ENCODE measurements at regions not wholly inside any gene's neighbourhood (a gene's known extent, or its start where the extent isn't known, plus 50 kb on each side); places are given as distances from the start of the nearest gene placed in this dataset.

GRCh38 chr2:185130685-185131084 is 532.4 kb downstream of the ZNF804A start:
- Mint-ChIP-seq H3K27ac (no peak overlapping the region), H3K36me3 (no peaks in the 10 kb centered on the region), H3K9me3 (peaks cover 9% of the 10 kb centered on the region), H3K27me3 (no peaks in the 10 kb centered on the region), H3K4me3 (no peak overlapping the region), H3K4me1 (no peaks in the 10 kb centered on the region)
- DNase-seq, result no peak

- H3K27ac Mint-ChIP-seq, result no peak overlapping the region
- no peaks in the 10 kb centered on the region for H3K27me3 Mint-ChIP-seq
- H3K9me3 Mint-ChIP-seq, result peaks cover 7% of the 10 kb centered on the region
- DNase-seq, result no peak
- no peak overlapping the region for H3K4me3 Mint-ChIP-seq
- H3K36me3 Mint-ChIP-seq, result no peaks in the 10 kb centered on the region
- no peaks in the 10 kb centered on the region for H3K4me1 Mint-ChIP-seq
These were observed 534.2 kb downstream of the ZNF804A start for GRCh38 chr2:185132501-185133041.

GRCh38 chr2:185137700-185138099 is 539.4 kb downstream of the ZNF804A start:
- Mint-ChIP-seq H3K36me3 (no peaks in the 10 kb centered on the region), H3K4me1 (no peaks in the 10 kb centered on the region), H3K9me3 (peaks cover 7% of the 10 kb centered on the region), H3K4me3 (no peak overlapping the region), H3K27ac (no peak overlapping the region), H3K27me3 (no peaks in the 10 kb centered on the region)
- DNase-seq, result no peak

GRCh38 chr2:185142677-185143076 is 544.3 kb downstream of the ZNF804A start:
- H3K4me3 Mint-ChIP-seq, result no peak overlapping the region
- no peaks in the 10 kb centered on the region for H3K27me3 Mint-ChIP-seq
- no peak overlapping the region for H3K27ac Mint-ChIP-seq
- no peak for DNase-seq
- H3K4me1 Mint-ChIP-seq, result no peaks in the 10 kb centered on the region
- H3K9me3 Mint-ChIP-seq, result peaks cover 3% of the 10 kb centered on the region
- H3K36me3 Mint-ChIP-seq, result no peaks in the 10 kb centered on the region

- Mint-ChIP-seq H3K27ac (no peak overlapping the region), H3K27me3 (no peaks in the 10 kb centered on the region), H3K9me3 (peaks cover 3% of the 10 kb centered on the region), H3K4me3 (no peak overlapping the region), H3K36me3 (no peaks in the 10 kb centered on the region), H3K4me1 (no peaks in the 10 kb centered on the region)
- DNase-seq, result no peak
These were observed 546.0 kb downstream of the ZNF804A start for GRCh38 chr2:185144159-185144919.

GRCh38 chr2:185145316-185146121 is 547.2 kb downstream of the ZNF804A start:
- H3K4me3 Mint-ChIP-seq, result no peak overlapping the region
- H3K9me3 Mint-ChIP-seq, result peaks cover 3% of the 10 kb centered on the region
- DNase-seq, result no peak
- no peaks in the 10 kb centered on the region for H3K27me3 Mint-ChIP-seq
- no peak overlapping the region for H3K27ac Mint-ChIP-seq
- no peaks in the 10 kb centered on the region for H3K36me3 Mint-ChIP-seq
- H3K4me1 Mint-ChIP-seq, result no peaks in the 10 kb centered on the region

- Mint-ChIP-seq H3K36me3 (no peaks in the 10 kb centered on the region), H3K27ac (no peak overlapping the region), H3K27me3 (no peaks in the 10 kb centered on the region), H3K9me3 (no peaks in the 10 kb centered on the region), H3K4me1 (no peaks in the 10 kb centered on the region), H3K4me3 (no peak overlapping the region)
- no peak for DNase-seq
These were observed 549.0 kb downstream of the ZNF804A start for GRCh38 chr2:185147361-185147760.

GRCh38 chr2:185152186-185152585 is 553.9 kb downstream of the ZNF804A start:
- Mint-ChIP-seq H3K27ac (no peak overlapping the region), H3K4me3 (no peak overlapping the region)

GRCh38 chr2:185161701-185162100 is 563.4 kb downstream of the ZNF804A start:
- Mint-ChIP-seq H3K36me3 (no peaks in the 10 kb centered on the region), H3K27ac (no peak overlapping the region), H3K27me3 (no peaks in the 10 kb centered on the region), H3K9me3 (peaks cover under 1% of the 10 kb centered on the region), H3K4me1 (no peaks in the 10 kb centered on the region), H3K4me3 (no peak overlapping the region)
- no peak for DNase-seq

More at GRCh38 chr2:185152186-185152585, 553.9 kb downstream of the ZNF804A start:
- peaks cover 2% of the 10 kb centered on the region for H3K9me3 Mint-ChIP-seq
- no peaks in the 10 kb centered on the region for H3K36me3 Mint-ChIP-seq
- no peaks in the 10 kb centered on the region for H3K4me1 Mint-ChIP-seq
- no peaks in the 10 kb centered on the region for H3K27me3 Mint-ChIP-seq
- no peak for DNase-seq

GRCh38 chr2:185174353-185174752 is 564.3 kb upstream of the FSIP2 start:
- no peak overlapping the region for H3K4me3 Mint-ChIP-seq
- H3K27ac Mint-ChIP-seq, result no peak overlapping the region
- H3K36me3 Mint-ChIP-seq, result no peaks in the 10 kb centered on the region
- no peaks in the 10 kb centered on the region for H3K27me3 Mint-ChIP-seq
- DNase-seq, result no peak
- no peaks in the 10 kb centered on the region for H3K4me1 Mint-ChIP-seq
- no peaks in the 10 kb centered on the region for H3K9me3 Mint-ChIP-seq

- H3K27me3 Mint-ChIP-seq, result no peaks in the 10 kb centered on the region
- no peak overlapping the region for H3K4me3 Mint-ChIP-seq
- no peaks in the 10 kb centered on the region for H3K4me1 Mint-ChIP-seq
- H3K27ac Mint-ChIP-seq, result no peak overlapping the region
- no peaks in the 10 kb centered on the region for H3K36me3 Mint-ChIP-seq
- H3K9me3 Mint-ChIP-seq, result no peaks in the 10 kb centered on the region
- no peak for DNase-seq
These were observed 558.9 kb upstream of the FSIP2 start for GRCh38 chr2:185179743-185180142.

GRCh38 chr2:185181901-185182300 is 556.7 kb upstream of the FSIP2 start:
- no peak overlapping the region for H3K27ac Mint-ChIP-seq

GRCh38 chr2:185185044-185185443 is 553.6 kb upstream of the FSIP2 start:
- H3K36me3 Mint-ChIP-seq, result no peaks in the 10 kb centered on the region
- H3K4me1 Mint-ChIP-seq, result no peaks in the 10 kb centered on the region
- no peaks in the 10 kb centered on the region for H3K9me3 Mint-ChIP-seq
- no peak overlapping the region for H3K4me3 Mint-ChIP-seq
- H3K27me3 Mint-ChIP-seq, result no peaks in the 10 kb centered on the region
- no peak for DNase-seq
- H3K27ac Mint-ChIP-seq, result no peak overlapping the region

More at GRCh38 chr2:185181901-185182300, 556.7 kb upstream of the FSIP2 start:
- no peak overlapping the region for H3K4me3 Mint-ChIP-seq
- H3K9me3 Mint-ChIP-seq, result no peaks in the 10 kb centered on the region
- no peaks in the 10 kb centered on the region for H3K27me3 Mint-ChIP-seq
- no peaks in the 10 kb centered on the region for H3K36me3 Mint-ChIP-seq
- no peak for DNase-seq
- H3K4me1 Mint-ChIP-seq, result no peaks in the 10 kb centered on the region

GRCh38 chr2:185187421-185187820 is 551.2 kb upstream of the FSIP2 start:
- Mint-ChIP-seq H3K36me3 (no peaks in the 10 kb centered on the region), H3K4me1 (no peaks in the 10 kb centered on the region), H3K27ac (no peak overlapping the region), H3K4me3 (no peak overlapping the region), H3K27me3 (no peaks in the 10 kb centered on the region), H3K9me3 (no peaks in the 10 kb centered on the region)
- no peak for DNase-seq

- no peaks in the 10 kb centered on the region for H3K4me1 Mint-ChIP-seq
- H3K27me3 Mint-ChIP-seq, result no peaks in the 10 kb centered on the region
- H3K4me3 Mint-ChIP-seq, result no peak overlapping the region
- no peak overlapping the region for H3K27ac Mint-ChIP-seq
- H3K9me3 Mint-ChIP-seq, result no peaks in the 10 kb centered on the region
- DNase-seq, result no peak
- H3K36me3 Mint-ChIP-seq, result no peaks in the 10 kb centered on the region
These were observed 549.9 kb upstream of the FSIP2 start for GRCh38 chr2:185188656-185189055.

All from activated naive CD8-positive, alpha-beta T cell treated with anti-CD3 and anti-CD28 coated beads for 36 hours (primary cell).